Ovary (tissue), 7 donors: ENCODE measurements at regions not wholly inside any gene's neighbourhood (a gene's known extent, or its start where the extent isn't known, plus 50 kb on each side); places are given as distances from the start of the nearest gene placed in this dataset.
"Not testable (repeated sequence)": the region's sequence is repeated elsewhere in the genome, so short reads cannot be mapped to it uniquely, and the experiment has no call there.

Experiments used
- DNase-seq, 5 donors: peaks; one replicate each; pipeline ENCODE4 v3.0.0-alpha.2; 2019 to 2020
- H3K27ac ChIP-seq, 2 donors: fragments of 200-600 bp; one replicate each; pipeline versions ENCODE4 v1.5.1 to v1.8.0; 2019 to 2022
- H3K27me3 ChIP-seq: fragments of 200-600 bp; one replicate; pipeline ENCODE4 v1.8.0; 2022
- H3K36me3 ChIP-seq: fragments of 200-600 bp; sonication (generic); one replicate; pipeline ENCODE4 v1.5.1; 2019
- H3K4me1 ChIP-seq: one replicate; pipeline ENCODE4 v1.8.1; 2013; ENCODE audit warnings: mild to moderate bottlenecking, moderate library complexity; ENCODE audit not compliant: insufficient read depth
- H3K4me3 ChIP-seq: fragments of 200-600 bp; sonication (generic); one replicate; pipeline ENCODE4 v1.5.1; 2017
- H3K9me3 ChIP-seq, 2 donors: fragments of 200-600 bp in 1 of 2; sonication (generic) in 1 of 2; one replicate each; pipeline versions ENCODE4 v1.5.1 to v1.8.1; 2013 to 2019; ENCODE audit warnings: mild to moderate bottlenecking in 1 of 2, moderate library complexity in 1 of 2
- EP300 ChIP-seq: sonication (generic); formaldehyde crosslinking; IDR thresholded peaks from one replicate; pipeline ENCODE4 v1.6.1; 2017; ENCODE audit warnings: antibody characterized with exemption
- POLR2A ChIP-seq: fragments of 450-650 bp; IDR thresholded peaks from one replicate; pipeline ENCODE4 v1.6.1; 2017; ENCODE audit warnings: antibody characterized with exemption, mild to moderate bottlenecking, moderate library complexity
- WGBS, 3 donors: extraction: QIAGEN DNeasy Blood & Tissue Kit in 1 of 3; methylation state at CpG; one replicate each; pipeline versions ENCODE4 v1.1.5 to v1.1.7; 2013 to 2017; 5-methylcytosine and 5-hydroxymethylcytosine counted together
- intact Hi-C, 4 donors: fragments of 100-400 bp; cut with DNase I; formaldehyde crosslinking; loops; one replicate each; pipeline versions ENCODE4 v1.11.0 to v1.15.1; 2022 to 2023
- TF ChIP-seq, protein P1 (sequence below), 3 donors: fragments of 450-650 bp in 2 of 3; fragments of 200-600 bp in 1 of 3; IDR thresholded peaks; one replicate each; pipeline versions ENCODE4 v1.5.1 to v1.8.0; 2016 to 2022; ENCODE audit warnings: antibody characterized with exemption in 3 of 3, mild to moderate bottlenecking in 1 of 3
- donor health status: DM: no; HTN: no; CAD: no; lungs with moderate emphysema.
- donor health status: DM: no; HTN: no; CAD: no.
- donor health status: Bipolar disorder and iron deficiency.
- donor health status: DM: no; HTN: no; CAD: no.
- donor health status: DM: yes; HTN: yes; CAD: no.

- intact Hi-C loops, result no loop called here
- WGBS, 3 donors, result 82 to 91% (median 85%) methylated on average over 1 of the region's 1 CpG
- DNase-seq, result no peak
Measured at GRCh38 chr12:68441167-68441566, 109.0 kb upstream of the MDM1 start.

GRCh38 chr12:68442353-68442972 lies 110.3 kb upstream of the MDM1 start:
- H3K27ac ChIP-seq, intact Hi-C loops, H3K27me3 ChIP-seq, H3K9me3 ChIP-seq, H3K4me3 ChIP-seq, H3K4me1 ChIP-seq, H3K36me3 ChIP-seq, DNase-seq: not testable (repeated sequence)
- 95 to 99% (median 97%) methylated on average over 3 of the region's 3 CpGs for WGBS, 3 donors

More at GRCh38 chr12:68441167-68441566, 109.0 kb upstream of the MDM1 start:
- Histone ChIP-seq H3K27ac (no peak overlapping the region), H3K4me3 (no peak overlapping the region), H3K27me3 (no peaks in the 10 kb centered on the region), H3K9me3 (no peaks in the 10 kb centered on the region), H3K4me1 (no peaks in the 10 kb centered on the region), H3K36me3 (no peaks in the 10 kb centered on the region)
- TF ChIP-seq POLR2A (no peak), EP300 (no peak)
- TF ChIP-seq, protein P1, sequence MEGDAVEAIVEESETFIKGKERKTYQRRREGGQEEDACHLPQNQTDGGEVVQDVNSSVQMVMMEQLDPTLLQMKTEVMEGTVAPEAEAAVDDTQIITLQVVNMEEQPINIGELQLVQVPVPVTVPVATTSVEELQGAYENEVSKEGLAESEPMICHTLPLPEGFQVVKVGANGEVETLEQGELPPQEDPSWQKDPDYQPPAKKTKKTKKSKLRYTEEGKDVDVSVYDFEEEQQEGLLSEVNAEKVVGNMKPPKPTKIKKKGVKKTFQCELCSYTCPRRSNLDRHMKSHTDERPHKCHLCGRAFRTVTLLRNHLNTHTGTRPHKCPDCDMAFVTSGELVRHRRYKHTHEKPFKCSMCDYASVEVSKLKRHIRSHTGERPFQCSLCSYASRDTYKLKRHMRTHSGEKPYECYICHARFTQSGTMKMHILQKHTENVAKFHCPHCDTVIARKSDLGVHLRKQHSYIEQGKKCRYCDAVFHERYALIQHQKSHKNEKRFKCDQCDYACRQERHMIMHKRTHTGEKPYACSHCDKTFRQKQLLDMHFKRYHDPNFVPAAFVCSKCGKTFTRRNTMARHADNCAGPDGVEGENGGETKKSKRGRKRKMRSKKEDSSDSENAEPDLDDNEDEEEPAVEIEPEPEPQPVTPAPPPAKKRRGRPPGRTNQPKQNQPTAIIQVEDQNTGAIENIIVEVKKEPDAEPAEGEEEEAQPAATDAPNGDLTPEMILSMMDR (IDR thresholded peaks at IDR 0.05), result no peak

GRCh38 chr12:68443695-68444094 lies 111.5 kb upstream of the MDM1 start:
- DNase-seq, H3K9me3 ChIP-seq, H3K27me3 ChIP-seq, H3K36me3 ChIP-seq, intact Hi-C loops, H3K4me1 ChIP-seq, H3K4me3 ChIP-seq, H3K27ac ChIP-seq: not testable (repeated sequence)
- WGBS, 3 donors, result 84 to 90% (median 88%) methylated on average over 2 of the region's 2 CpGs

DNA sequence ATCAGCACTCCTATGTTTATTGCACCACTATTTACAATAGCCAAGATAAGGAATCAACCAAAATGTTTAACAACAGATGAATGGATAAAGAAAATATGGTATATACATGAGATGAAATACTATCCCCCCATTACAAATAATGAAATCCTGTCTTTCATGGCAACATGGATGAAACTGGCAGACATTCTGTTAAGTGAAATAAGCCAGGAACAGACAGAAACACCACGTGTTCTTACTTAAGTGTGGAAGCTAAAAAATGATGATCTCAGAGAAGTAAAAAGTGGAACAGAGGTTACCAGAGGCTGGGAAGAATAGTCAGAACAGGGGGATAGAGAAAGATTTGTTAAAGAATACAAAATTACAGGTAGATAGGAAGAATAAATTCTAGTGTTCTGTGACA lies 113.7 kb upstream of the MDM1 start:
- WGBS, 3 donors, result 8 to 24% (median 9%) methylated on average over 1 of the region's 1 CpG
- intact Hi-C loops, result no loop called here
- TF ChIP-seq, protein P1 (IDR thresholded peaks at IDR 0.05), result no peak
- TF ChIP-seq POLR2A (no peak), EP300 (no peak)
- H3K4me1 ChIP-seq, result no peaks in the 10 kb centered on the region
- no peak overlapping the region for H3K27ac ChIP-seq
- H3K4me3 ChIP-seq, result no peak overlapping the region
- H3K9me3 ChIP-seq, result no peaks in the 10 kb centered on the region
- H3K27me3 ChIP-seq, result no peaks in the 10 kb centered on the region
- H3K36me3 ChIP-seq, result no peaks in the 10 kb centered on the region
- DNase-seq, result no peak

- no peaks in the 10 kb centered on the region for H3K36me3 ChIP-seq
- no peaks in the 10 kb centered on the region for H3K9me3 ChIP-seq
- TF ChIP-seq, protein P1 (IDR thresholded peaks at IDR 0.05), result no peak
- TF ChIP-seq POLR2A (no peak), EP300 (no peak)
- no peaks in the 10 kb centered on the region for H3K27me3 ChIP-seq
- no peak overlapping the region for H3K27ac ChIP-seq
- no peak for DNase-seq
- H3K4me1 ChIP-seq, result peaks cover 3% of the 10 kb centered on the region
- WGBS, 3 donors, result 55 to 71% (median 56%) methylated on average over 1 of the region's 1 CpG
- intact Hi-C loops, result no loop called here
- H3K4me3 ChIP-seq, result no peak overlapping the region
Measured at GRCh38 chr12:68446384-68446783, 114.2 kb upstream of the MDM1 start.
